ENCODE measurements at regions not wholly inside any gene's neighbourhood (a gene's known extent, or its start where the extent isn't known, plus 50 kb on each side); places are given as distances from the start of the nearest gene placed in this dataset.

- peaks cover 62% of the 10 kb centered on the region for H3K27me3 Mint-ChIP-seq (ENCODE audit: low read depth, unreplicated experiment)
- no peak overlapping the region for H3K4me3 Mint-ChIP-seq (ENCODE audit: unreplicated experiment)
- Histone ChIP-seq H2AFZ (ENCODE audit: low read depth, low read length) (no peak overlapping the region), H3K27me3 (ENCODE audit: insufficient read depth, low read length) (no peaks in the 10 kb centered on the region), H3K79me2 (ENCODE audit: insufficient read depth, low read length) (no peaks in the 10 kb centered on the region), H3K27ac (ENCODE audit: low read depth, low read length) (no peak overlapping the region), H3K4me2 (ENCODE audit: low read length) (no peak overlapping the region), H3K9ac (ENCODE audit: low read length) (no peak overlapping the region), H3K9me3 (ENCODE audit: insufficient read depth, low read depth, low read length) (peaks cover 25% of the 10 kb centered on the region), H3K4me1 (ENCODE audit: insufficient read depth, low read length) (no peaks in the 10 kb centered on the region), H3K36me3 (ENCODE audit: insufficient read depth, low read length) (no peaks in the 10 kb centered on the region), H3K4me3 (ENCODE audit: insufficient read depth, low read depth, low read length) (no peak overlapping the region), H4K20me1 (ENCODE audit: insufficient read depth, low read length) (no peaks in the 10 kb centered on the region)
- no peak overlapping the region for H3K27ac Mint-ChIP-seq (ENCODE audit: unreplicated experiment)
- H3K9me3 Mint-ChIP-seq (ENCODE audit: unreplicated experiment), result peaks cover 2% of the 10 kb centered on the region
- FAIRE-seq, result no peak
- H3K36me3 Mint-ChIP-seq (ENCODE audit: low read depth, unreplicated experiment), result no peaks in the 10 kb centered on the region
- TF ChIP-seq EZH2 (IDR thresholded peaks at IDR 0.05; ENCODE audit: insufficient read depth, low read length) (no peak), CTCF (IDR thresholded peaks at IDR 0.05; ENCODE audit: insufficient read depth, low read depth, low read length) (no peak)
- no peaks in the 10 kb centered on the region for H3K4me1 Mint-ChIP-seq (ENCODE audit: low read depth, unreplicated experiment)
- no peak for DNase-seq (ENCODE audit: low read depth)
Measured at GRCh38 chr13:112229445-112229844, 146.7 kb upstream of the SPACA7 start.

GRCh38 chr13:112229992-112230872, 145.9 kb upstream of the SPACA7 start:
- no peaks in the 10 kb centered on the region for H3K79me2 ChIP-seq (ENCODE audit: insufficient read depth, low read length)
- H3K36me3 ChIP-seq (ENCODE audit: insufficient read depth, low read length), result no peaks in the 10 kb centered on the region
- no peak overlapping the region for H2AFZ ChIP-seq (ENCODE audit: low read depth, low read length)
- H3K27me3 ChIP-seq (ENCODE audit: insufficient read depth, low read length), result no peaks in the 10 kb centered on the region
- H3K4me3 ChIP-seq (ENCODE audit: insufficient read depth, low read depth, low read length), result no peak overlapping the region
- H3K9ac ChIP-seq (ENCODE audit: low read length), result no peak overlapping the region
- Mint-ChIP-seq H3K27ac (ENCODE audit: unreplicated experiment) (no peak overlapping the region), H3K4me3 (ENCODE audit: unreplicated experiment) (no peak overlapping the region), H3K27me3 (ENCODE audit: low read depth, unreplicated experiment) (peaks cover 68% of the 10 kb centered on the region), H3K36me3 (ENCODE audit: low read depth, unreplicated experiment) (no peaks in the 10 kb centered on the region), H3K9me3 (ENCODE audit: unreplicated experiment) (peaks cover 2% of the 10 kb centered on the region), H3K4me1 (ENCODE audit: low read depth, unreplicated experiment) (no peaks in the 10 kb centered on the region)
- H3K4me2 ChIP-seq (ENCODE audit: low read length), result no peak overlapping the region
- FAIRE-seq, result no peak
- no peaks in the 10 kb centered on the region for H3K4me1 ChIP-seq (ENCODE audit: insufficient read depth, low read length)
- no peaks in the 10 kb centered on the region for H4K20me1 ChIP-seq (ENCODE audit: insufficient read depth, low read length)
- no peak overlapping the region for H3K27ac ChIP-seq (ENCODE audit: low read depth, low read length)
- no peak for DNase-seq (ENCODE audit: low read depth)
- TF ChIP-seq EZH2 (IDR thresholded peaks at IDR 0.05; ENCODE audit: insufficient read depth, low read length) (no peak), CTCF (IDR thresholded peaks at IDR 0.05; ENCODE audit: insufficient read depth, low read depth, low read length) (no peak)
- H3K9me3 ChIP-seq (ENCODE audit: insufficient read depth, low read depth, low read length), result peaks cover 27% of the 10 kb centered on the region

Data from astrocyte (in vitro differentiated cells and primary cell).